GM18517 (cell line): ENCODE measurements at regions not wholly inside any gene's neighbourhood (a gene's known extent, or its start where the extent isn't known, plus 50 kb on each side); places are given as distances from the start of the nearest gene placed in this dataset.

Source experiments
- ATAC-seq: cut with Tn5 transposase; IDR thresholded peaks from one replicate; pipeline ENCODE4 v1.9.1; 2021; ENCODE audit warnings: mild to moderate bottlenecking, moderate library complexity; ENCODE audit not compliant: unreplicated experiment

- ATAC-seq, result no peak
Observed at GRCh38 chr10:128861018-128861901, 605.8 kb upstream of the MGMT start.

- no peak for ATAC-seq
Observed at GRCh38 chr10:128863411-128863810, 603.6 kb upstream of the MGMT start.

GRCh38 chr10:128863823-128864405, 603.1 kb upstream of the MGMT start:
- no peak for ATAC-seq

- no peak for ATAC-seq
Observed at GRCh38 chr10:128864554-128865295, 602.3 kb upstream of the MGMT start.

GRCh38 chr10:128865436-128866195, 601.4 kb upstream of the MGMT start:
- no peak for ATAC-seq

GRCh38 chr10:128866551-128866950, 600.5 kb upstream of the MGMT start:
- no peak for ATAC-seq

GRCh38 chr10:128867210-128867609, 599.8 kb upstream of the MGMT start:
- no peak for ATAC-seq

- no peak for ATAC-seq
Observed at GRCh38 chr10:128867819-128868218, 599.2 kb upstream of the MGMT start.

- no peak for ATAC-seq
Observed at GRCh38 chr10:128868481-128868880, 598.6 kb upstream of the MGMT start.

GRCh38 chr10:128869101-128869749, 597.8 kb upstream of the MGMT start:
- no peak for ATAC-seq

- ATAC-seq, result no peak
Observed at GRCh38 chr10:128870830-128871597, 596.0 kb upstream of the MGMT start.

- no peak for ATAC-seq
Observed at GRCh38 chr10:128871671-128872231, 595.3 kb upstream of the MGMT start.

- no peak for ATAC-seq
Observed at GRCh38 chr10:128873411-128874054, 593.5 kb upstream of the MGMT start.

GRCh38 chr10:128874331-128874730, 592.7 kb upstream of the MGMT start:
- ATAC-seq, result no peak

- no peak for ATAC-seq
Observed at GRCh38 chr10:128875030-128875744, 591.9 kb upstream of the MGMT start.

- no peak for ATAC-seq
Observed at GRCh38 chr10:128875956-128876736, 590.9 kb upstream of the MGMT start.

GRCh38 chr10:128877141-128877540, 589.9 kb upstream of the MGMT start:
- no peak for ATAC-seq

- no peak for ATAC-seq
Observed at GRCh38 chr10:128877936-128878335, 589.1 kb upstream of the MGMT start.
